ENCODE measurements at regions not wholly inside any gene's neighbourhood (a gene's known extent, or its start where the extent isn't known, plus 50 kb on each side); places are given as distances from the start of the nearest gene placed in this dataset.

DNA sequence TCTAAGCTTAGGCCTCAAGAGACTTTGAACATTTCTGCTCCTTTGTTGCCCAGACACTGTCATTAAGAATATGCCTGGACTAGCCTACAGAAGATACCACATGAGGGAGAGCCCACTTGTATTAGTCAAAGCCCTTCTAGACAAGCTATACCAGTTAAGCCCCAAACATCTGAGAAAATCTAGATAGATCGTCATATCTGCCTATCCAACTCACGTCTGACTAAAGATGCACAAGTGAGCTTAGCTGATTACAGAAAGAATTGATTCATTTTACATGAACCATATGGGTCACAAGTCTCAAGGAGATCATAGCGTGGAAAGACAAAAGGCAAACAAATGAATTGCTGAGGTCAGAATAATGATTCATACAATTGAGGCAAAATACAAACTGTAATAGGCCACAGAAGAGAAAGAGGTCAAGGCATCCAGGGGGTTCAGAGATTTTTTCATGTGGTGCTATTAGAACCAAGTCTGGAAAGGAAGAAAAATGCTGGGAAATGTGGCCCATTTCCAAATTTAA, 1155.5 kb upstream of the TENM4 start:
- ChIA-PET CTCF (interaction anchor here (1.0 kb wide), 1 partner anchor 62 kb away, joined by 3 read pairs; no protein-coding TSS in a partner anchor), POLR2A (no interaction called here)
- no peaks in the 10 kb centered on the region for H3K36me3 ChIP-seq (ENCODE audit: control insufficient read depth, insufficient read depth, low read length)
- no peak overlapping the region for H3K4me3 ChIP-seq (ENCODE audit: low read depth, low read length)
- no peaks in the 10 kb centered on the region for H3K27me3 ChIP-seq (ENCODE audit: control insufficient read depth, insufficient read depth, low read length)
- no peak for DNase-seq (ENCODE audit: low read depth)
- TF ChIP-seq, protein P1, sequence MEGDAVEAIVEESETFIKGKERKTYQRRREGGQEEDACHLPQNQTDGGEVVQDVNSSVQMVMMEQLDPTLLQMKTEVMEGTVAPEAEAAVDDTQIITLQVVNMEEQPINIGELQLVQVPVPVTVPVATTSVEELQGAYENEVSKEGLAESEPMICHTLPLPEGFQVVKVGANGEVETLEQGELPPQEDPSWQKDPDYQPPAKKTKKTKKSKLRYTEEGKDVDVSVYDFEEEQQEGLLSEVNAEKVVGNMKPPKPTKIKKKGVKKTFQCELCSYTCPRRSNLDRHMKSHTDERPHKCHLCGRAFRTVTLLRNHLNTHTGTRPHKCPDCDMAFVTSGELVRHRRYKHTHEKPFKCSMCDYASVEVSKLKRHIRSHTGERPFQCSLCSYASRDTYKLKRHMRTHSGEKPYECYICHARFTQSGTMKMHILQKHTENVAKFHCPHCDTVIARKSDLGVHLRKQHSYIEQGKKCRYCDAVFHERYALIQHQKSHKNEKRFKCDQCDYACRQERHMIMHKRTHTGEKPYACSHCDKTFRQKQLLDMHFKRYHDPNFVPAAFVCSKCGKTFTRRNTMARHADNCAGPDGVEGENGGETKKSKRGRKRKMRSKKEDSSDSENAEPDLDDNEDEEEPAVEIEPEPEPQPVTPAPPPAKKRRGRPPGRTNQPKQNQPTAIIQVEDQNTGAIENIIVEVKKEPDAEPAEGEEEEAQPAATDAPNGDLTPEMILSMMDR (IDR thresholded peaks at IDR 0.05; ENCODE audit: insufficient read depth, low read depth, low read length) = no peak

DNA sequence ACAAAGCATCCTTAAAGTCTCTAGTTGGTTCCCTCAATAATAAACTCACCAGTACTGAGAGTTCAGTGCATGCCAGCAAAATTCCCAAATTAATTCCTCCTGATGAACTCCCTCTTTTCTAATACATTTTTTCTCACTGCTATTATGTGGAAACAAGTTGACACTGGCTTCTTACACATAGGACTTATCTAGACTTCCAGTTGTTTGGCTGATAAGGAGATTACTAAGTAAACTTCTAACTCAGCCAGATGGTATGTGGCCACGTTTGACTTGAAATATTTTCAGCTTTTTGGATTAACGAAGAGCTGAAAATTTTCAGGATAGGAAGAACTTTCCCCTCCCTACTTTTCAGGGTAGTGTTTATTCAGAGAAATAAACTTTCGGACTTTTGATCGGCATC, 1154.2 kb upstream of the TENM4 start:
- no peak for DNase-seq (ENCODE audit: low read depth)
- Histone ChIP-seq H3K36me3 (ENCODE audit: control insufficient read depth, insufficient read depth, low read length) (no peaks in the 10 kb centered on the region), H3K27me3 (ENCODE audit: control insufficient read depth, insufficient read depth, low read length) (no peaks in the 10 kb centered on the region), H3K4me3 (ENCODE audit: low read depth, low read length) (no peak overlapping the region)
- POLR2A ChIA-PET = no interaction called here
- TF ChIP-seq, protein P1 (IDR thresholded peaks at IDR 0.05; ENCODE audit: insufficient read depth, low read depth, low read length) = no peak
- CTCF ChIA-PET = no interaction called here

DNA sequence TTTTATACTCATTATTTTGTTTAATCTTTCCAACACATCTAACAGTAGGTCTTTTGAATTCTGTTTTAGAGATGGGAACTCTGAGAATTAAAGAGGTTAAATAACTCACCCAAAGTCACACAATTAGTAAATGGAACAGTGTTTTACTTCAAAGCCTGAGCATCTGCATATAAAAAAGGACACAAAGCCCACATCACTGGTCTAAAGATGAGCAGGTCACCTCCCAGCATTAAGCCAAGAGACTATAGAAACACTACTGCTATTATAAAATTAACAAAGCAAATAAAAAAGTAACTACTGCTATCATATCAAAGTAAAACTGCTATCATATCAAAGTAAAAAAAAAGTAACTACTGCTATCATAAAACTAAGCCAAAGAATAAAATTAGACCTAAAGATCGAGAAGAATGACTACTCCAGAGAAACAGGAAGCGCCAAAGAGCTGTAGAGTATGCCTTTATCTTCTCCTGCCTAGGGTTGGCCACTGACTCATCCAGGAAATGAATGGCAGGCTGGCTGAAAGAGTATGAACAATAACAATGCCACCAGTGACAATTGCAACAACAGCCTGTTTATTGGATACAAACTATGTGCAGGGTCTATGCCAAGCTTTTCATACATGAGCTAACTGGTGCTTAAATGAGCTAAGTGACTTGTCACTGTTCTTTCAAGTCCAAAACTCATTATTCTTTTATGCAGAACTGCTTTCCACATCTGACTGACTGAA, 1153.0 kb upstream of the TENM4 start:
- H3K4me3 ChIP-seq (ENCODE audit: low read depth, low read length) = no peak overlapping the region
- no peaks in the 10 kb centered on the region for H3K36me3 ChIP-seq (ENCODE audit: control insufficient read depth, insufficient read depth, low read length)
- no peaks in the 10 kb centered on the region for H3K27me3 ChIP-seq (ENCODE audit: control insufficient read depth, insufficient read depth, low read length)
- TF ChIP-seq, protein P1 (IDR thresholded peaks at IDR 0.05; ENCODE audit: insufficient read depth, low read depth, low read length) = no peak
- CTCF ChIA-PET = no interaction called here
- POLR2A ChIA-PET = no interaction called here
- DNase-seq (ENCODE audit: low read depth) = no peak

DNA sequence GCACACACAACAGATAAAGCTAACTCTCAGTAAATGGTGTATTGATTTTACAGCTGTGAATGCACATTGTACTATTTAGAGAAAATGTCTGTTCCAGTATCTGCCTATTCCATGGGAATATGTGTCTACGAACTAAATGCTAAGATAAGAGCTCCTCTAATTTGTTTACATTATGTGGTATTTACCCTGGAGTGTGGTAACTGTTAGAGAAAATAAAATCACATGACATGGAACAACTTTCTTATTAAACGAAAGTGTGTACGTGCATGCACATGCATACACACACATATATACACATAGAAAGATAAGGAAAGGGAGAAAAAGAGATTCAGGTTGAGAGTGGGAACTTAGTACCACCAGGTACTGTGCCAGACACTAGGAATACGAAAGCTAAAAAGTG, 1151.7 kb upstream of the TENM4 start:
- CTCF ChIA-PET = no interaction called here
- H3K36me3 ChIP-seq (ENCODE audit: control insufficient read depth, insufficient read depth, low read length) = no peaks in the 10 kb centered on the region
- POLR2A ChIA-PET = no interaction called here
- no peak overlapping the region for H3K4me3 ChIP-seq (ENCODE audit: low read depth, low read length)
- TF ChIP-seq, protein P1 (IDR thresholded peaks at IDR 0.05; ENCODE audit: insufficient read depth, low read depth, low read length) = no peak
- no peaks in the 10 kb centered on the region for H3K27me3 ChIP-seq (ENCODE audit: control insufficient read depth, insufficient read depth, low read length)
- DNase-seq (ENCODE audit: low read depth) = no peak

DNA sequence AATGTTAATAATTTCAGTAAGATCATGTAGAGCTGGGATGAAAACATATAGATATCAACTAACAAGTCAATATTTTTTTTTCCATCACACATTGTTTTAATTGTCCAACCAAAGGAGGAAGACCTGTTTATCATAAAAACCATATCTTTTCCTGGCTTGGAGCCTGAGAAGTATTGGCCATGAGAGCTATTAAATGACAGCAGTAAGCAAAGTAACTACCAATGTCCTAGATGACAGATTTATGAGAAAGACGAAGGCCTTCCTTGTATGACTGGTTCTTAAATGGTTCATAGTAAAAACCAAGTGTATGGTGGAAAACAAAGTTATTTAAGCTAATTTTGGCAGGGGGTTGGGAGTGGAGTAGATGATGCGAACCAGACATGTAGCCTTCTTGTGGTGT, 1147.1 kb upstream of the TENM4 start:
- no peaks in the 10 kb centered on the region for H3K27me3 ChIP-seq (ENCODE audit: control insufficient read depth, insufficient read depth, low read length)
- no peak overlapping the region for H3K4me3 ChIP-seq (ENCODE audit: low read depth, low read length)
- ChIA-PET CTCF (no interaction called here), POLR2A (no interaction called here)
- TF ChIP-seq, protein P1 (IDR thresholded peaks at IDR 0.05; ENCODE audit: insufficient read depth, low read depth, low read length) = no peak
- no peaks in the 10 kb centered on the region for H3K36me3 ChIP-seq (ENCODE audit: control insufficient read depth, insufficient read depth, low read length)
- no peak for DNase-seq (ENCODE audit: low read depth)
